HCT116 (cell line): ENCODE measurements at regions not wholly inside any gene's neighbourhood (a gene's known extent, or its start where the extent isn't known, plus 50 kb on each side); places are given as distances from the start of the nearest gene placed in this dataset.

ENCODE experiments used
- ATAC-seq: fragments of 200-7000 bp; cut with Tn5 transposase; 2 replicates; pipeline ENCODE4 v1.9.1; 2020; ENCODE audit warnings: mild to moderate bottlenecking, moderate library complexity
- BruUV-seq: library from RNA; stranded (reverse); fragments of 400-500 nt; replicated peaks from 2 replicates; lab custom pipeline; 2021; lab: Mats Ljungman, UMichigan
- CTCF ChIA-PET: fragments of 300-600 bp; sonication (Branson Sonifier 250); formaldehyde crosslinking; loops from one replicate; lab custom pipeline; 2021; ENCODE audit warnings: antibody characterized with exemption; lab: Charles Lee
- POLR2A ChIA-PET: fragments of 300-600, 350-600 bp; sonication (Branson Sonifier 250); formaldehyde crosslinking; loops from one replicate; lab custom pipeline; 2021; ENCODE audit warnings: antibody characterized with exemption; lab: Charles Lee
- RAD21 ChIA-PET, 2 experiments: fragments of 300-600 bp; sonication (Branson Sonifier 250); formaldehyde crosslinking; loops; one replicate each; lab custom pipeline; 2023; ENCODE audit warnings: low total read pairs in 2 of 2; ENCODE audit not compliant: uncharacterized antibody in 2 of 2, unreplicated experiment in 2 of 2, low non-redundant PET in 1 of 2; lab: Charles Lee
- DNase-seq: peaks from one replicate; pipeline ENCODE4 v3.0.0-alpha.2; 2010; ENCODE audit warnings: low read depth, low spot score
- H2AFZ ChIP-seq: fragments of 200-600 bp; shearing (Covaris generic), sonication (generic); 2 replicates; pipeline ENCODE4 v1.6.1; 2017; ENCODE audit warnings: low read depth, mixed run types, mixed read lengths, antibody characterized with exemption, low read length; ENCODE audit not compliant: poor library complexity, severe bottlenecking
- H3K27ac ChIP-seq: 2 replicates; pipeline ENCODE4 v1.5.1; 2012; ENCODE audit warnings: low read depth, low read length
- H3K27me3 ChIP-seq: fragments of 200-600 bp; sonication (generic); 2 replicates; pipeline ENCODE4 v1.6.1; 2016; ENCODE audit warnings: mixed run types, low read length, mixed read lengths; ENCODE audit not compliant: insufficient read depth
- H3K36me3 ChIP-seq, 2 experiments: fragments of 200-500 bp in 1 of 2; fragments of 200-600 bp in 1 of 2; sonication (Bioruptor generic) in 1 of 2; sonication (generic) in 1 of 2; 2 replicates each; pipeline versions ENCODE4 v1.5.1 to v1.6.1; 2014 to 2016; ENCODE audit warnings: low read length in 2 of 2, inconsistent platforms in 1 of 2, mixed read lengths in 1 of 2, mixed run types in 1 of 2; ENCODE audit not compliant: insufficient read depth in 2 of 2, control insufficient read depth in 1 of 2
- H3K4me1 ChIP-seq, 2 experiments: fragments of 200-600 bp in 1 of 2; sonication (generic) in 1 of 2; 2 replicates each; pipeline versions ENCODE4 v1.5.1 to v1.6.1; 2012 to 2017; ENCODE audit warnings: low read length in 2 of 2, inconsistent platforms in 1 of 2, mild to moderate bottlenecking in 1 of 2, mixed read lengths in 1 of 2, mixed run types in 1 of 2, moderate library complexity in 1 of 2; ENCODE audit not compliant: insufficient read depth in 2 of 2, control insufficient read depth in 1 of 2
- H3K4me2 ChIP-seq: fragments of 200-600 bp; sonication (generic); 2 replicates; pipeline ENCODE4 v1.6.1; 2017; ENCODE audit warnings: mixed run types, low read length, mixed read lengths
- H3K4me3 ChIP-seq, 2 experiments: fragments of 200-600 bp in 1 of 2; sonication (generic) in 1 of 2; replicated peaks in 1 of 2; 2 replicates each; pipeline ENCODE4 v1.5.1; 2011 to 2016; ENCODE audit warnings: low read length in 2 of 2, control low read depth in 1 of 2, low read depth in 1 of 2, mild to moderate bottlenecking in 1 of 2, mixed read lengths in 1 of 2, mixed run types in 1 of 2
- H3K79me2 ChIP-seq: fragments of 200-600 bp; sonication (generic); 2 replicates; pipeline ENCODE4 v1.6.1; 2017; ENCODE audit warnings: mild to moderate bottlenecking, mixed run types, low read length, moderate library complexity, mixed read lengths; ENCODE audit not compliant: insufficient read depth
- H3K9ac ChIP-seq: fragments of 200-600 bp; sonication (generic); 2 replicates; pipeline ENCODE4 v1.6.1; 2016; ENCODE audit warnings: low read length, mixed read lengths
- H3K9me2 ChIP-seq: fragments of 200-600 bp; sonication (generic), shearing (Covaris generic); 2 replicates; pipeline ENCODE4 v1.6.1; 2017; ENCODE audit warnings: mixed run types, mild to moderate bottlenecking, moderate library complexity; ENCODE audit not compliant: insufficient read depth
- H3K9me3 ChIP-seq, 2 experiments: fragments of 200-500 bp in 1 of 2; fragments of 200-600 bp in 1 of 2; sonication (Bioruptor generic) in 1 of 2; sonication (generic) in 1 of 2; 2 replicates each; pipeline ENCODE4 v1.6.1; 2014 to 2017; ENCODE audit warnings: low read length in 2 of 2, mixed read lengths in 2 of 2, inconsistent platforms in 1 of 2, low read depth in 1 of 2, mild to moderate bottlenecking in 1 of 2, mixed run types in 1 of 2, moderate library complexity in 1 of 2; ENCODE audit not compliant: control insufficient read depth in 1 of 2, insufficient read depth in 1 of 2
- H4K20me1 ChIP-seq: fragments of 200-600 bp; sonication (generic), shearing (Covaris generic); 2 replicates; pipeline ENCODE4 v1.6.1; 2017; ENCODE audit warnings: mixed run types, mild to moderate bottlenecking, moderate library complexity; ENCODE audit not compliant: insufficient read depth
- CBX3 ChIP-seq: IDR thresholded peaks from 2 replicates; pipeline ENCODE4 v1.6.1; 2012; ENCODE audit warnings: low read depth
- CTCF ChIP-seq, 3 experiments: fragments of 200-600 bp in 1 of 3; sonication (generic) in 1 of 3; IDR thresholded peaks in 2 of 3; conservative IDR thresholded peaks in 1 of 3; 2 replicates each; pipeline ENCODE4 v1.5.1; 2012 to 2017; ENCODE audit warnings: low read depth in 2 of 3, low read length in 2 of 3, antibody characterized with exemption in 1 of 3, borderline replicate concordance in 1 of 3, control low read depth in 1 of 3, mild to moderate bottlenecking in 1 of 3, mixed read lengths in 1 of 3, mixed run types in 1 of 3, moderate library complexity in 1 of 3; ENCODE audit not compliant: insufficient read depth in 1 of 3
- EGR1 ChIP-seq: IDR thresholded peaks from 2 replicates; pipeline ENCODE4 v1.6.1; 2012; ENCODE audit warnings: low read depth
- ELF1 ChIP-seq: IDR thresholded peaks from 2 replicates; pipeline ENCODE4 v1.6.1; 2012; ENCODE audit warnings: low read depth, borderline replicate concordance
- EZH2 ChIP-seq: fragments of 200-600 bp; sonication (generic); IDR thresholded peaks from 2 replicates; pipeline ENCODE4 v1.6.1; 2017; ENCODE audit warnings: antibody characterized with exemption, mixed run types
- FOSL1 ChIP-seq: IDR thresholded peaks from 2 replicates; pipeline ENCODE4 v1.6.1; 2012; ENCODE audit warnings: low read depth
- JUND ChIP-seq: IDR thresholded peaks from 2 replicates; pipeline ENCODE4 v1.6.1; 2012
- POLR2A ChIP-seq: IDR thresholded peaks from 2 replicates; pipeline ENCODE4 v1.7.0; 2011; ENCODE audit warnings: borderline replicate concordance; ENCODE audit not compliant: insufficient read depth, insufficient read length; ENCODE audit errors: extremely low read depth
- POLR2AphosphoS5 ChIP-seq: IDR thresholded peaks from 2 replicates; pipeline ENCODE4 v1.6.1; 2011; ENCODE audit warnings: mild to moderate bottlenecking, low read depth, low read length, moderate library complexity
- RAD21 ChIP-seq: IDR thresholded peaks from 2 replicates; pipeline ENCODE4 v1.6.1; 2012; ENCODE audit warnings: low read depth, mild to moderate bottlenecking
- SIN3A ChIP-seq: IDR thresholded peaks from 2 replicates; pipeline ENCODE4 v1.6.1; 2012; ENCODE audit warnings: low read depth
- SP1 ChIP-seq: IDR thresholded peaks from 2 replicates; pipeline ENCODE4 v1.6.1; 2012; ENCODE audit warnings: low read depth
- YY1 ChIP-seq: IDR thresholded peaks from 2 replicates; pipeline ENCODE4 v1.6.1; 2011; ENCODE audit warnings: low read length, low read depth, moderate library complexity, mild to moderate bottlenecking; ENCODE audit not compliant: insufficient replicate concordance; ENCODE audit errors: extremely low read depth
- ZBTB33 ChIP-seq: IDR thresholded peaks from 2 replicates; pipeline ENCODE4 v1.6.1; 2011; ENCODE audit warnings: mild to moderate bottlenecking, low read length, moderate library complexity; ENCODE audit not compliant: insufficient replicate concordance; ENCODE audit errors: extremely low read depth
- ZFX ChIP-seq: fragments of 450-650 bp; IDR thresholded peaks from 2 replicates; pipeline ENCODE4 v1.6.1; 2017
- ZNF274 ChIP-seq: fragments of 200-500 bp; sonication (Bioruptor generic); IDR thresholded peaks from 2 replicates; pipeline ENCODE4 v1.6.1; 2014; ENCODE audit warnings: mild to moderate bottlenecking, low read depth, low read length, inconsistent platforms
- intact Hi-C: fragments of 100-400 bp; cut with micrococcal nuclease; formaldehyde crosslinking; loops from 2 replicates; pipeline ENCODE4 v1.10.0; 2022
- TF ChIP-seq, protein P1 (sequence below): IDR thresholded peaks from 2 replicates; pipeline ENCODE4 v1.6.1; 2012

GRCh38 chr20:24095756-24096155, 107.2 kb upstream of the GGTLC1 start:
- BruUV-seq: no TSS peak
- CTCF ChIA-PET: no interaction called here
- RAD21 ChIA-PET: no interaction called here
- H3K79me2 ChIP-seq: no peaks in the 10 kb centered on the region
- no peaks in the 10 kb centered on the region for H3K9me3 ChIP-seq
- H4K20me1 ChIP-seq: no peaks in the 10 kb centered on the region
- H3K4me2 ChIP-seq: no peak overlapping the region
- H3K4me3 ChIP-seq: no peak overlapping the region
- no peaks in the 10 kb centered on the region for H3K4me1 ChIP-seq
- peaks cover 8% of the 10 kb centered on the region; the same call in 1 of the 2 replicates for H3K27me3 ChIP-seq
- no peak overlapping the region for H2AFZ ChIP-seq
- no peak for ATAC-seq
- no peak for DNase-seq
- no peak for TF ChIP-seq CTCF (IDR thresholded peaks at IDR 0.05 in 2 of 3, conservative IDR thresholded peaks at IDR 0.05 in 1 of 3; ENCODE audit: borderline replicate concordance in 1 of 3, insufficient read depth in 1 of 3, low read depth in 2 of 3, low read length in 2 of 3)
- no peak for TF ChIP-seq EZH2
- no peak for TF ChIP-seq YY1
- no peak for TF ChIP-seq POLR2AphosphoS5
- H3K36me3 ChIP-seq: no peaks in the 10 kb centered on the region; a peak in 1 of 4 replicates
- H3K27ac ChIP-seq: no peak overlapping the region
- H3K9ac ChIP-seq: no peak overlapping the region
- POLR2A ChIA-PET: no interaction called here
- intact Hi-C loops: no loop called here
- no peaks in the 10 kb centered on the region for H3K9me2 ChIP-seq

DNA sequence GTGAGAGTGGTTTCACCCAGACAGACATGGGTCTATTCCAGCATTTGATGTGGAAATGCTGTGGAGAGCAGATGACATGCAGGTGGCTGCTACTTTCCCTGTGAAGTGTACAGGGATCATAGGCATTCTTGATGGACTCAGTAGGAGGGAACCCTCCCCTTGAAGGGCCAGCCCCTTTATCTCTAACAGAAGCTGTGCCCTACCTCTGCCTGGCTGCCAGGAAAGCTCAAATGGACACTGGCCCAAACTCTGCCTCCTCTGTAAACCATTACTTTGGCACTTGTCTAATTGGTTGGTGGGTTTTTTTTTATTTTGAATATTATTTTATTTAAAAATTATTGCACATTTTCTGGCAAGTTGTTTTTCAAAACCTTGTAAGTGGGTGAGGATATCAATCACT, 106.7 kb upstream of the GGTLC1 start:
- no peaks in the 10 kb centered on the region for H4K20me1 ChIP-seq
- POLR2A ChIA-PET: no interaction called here
- H3K4me2 ChIP-seq: no peak overlapping the region
- TF ChIP-seq YY1: no peak
- no peak for TF ChIP-seq SIN3A
- no peak for TF ChIP-seq POLR2AphosphoS5
- TF ChIP-seq EGR1: no peak
- TF ChIP-seq ZBTB33: no peak
- no peak for TF ChIP-seq SP1
- no peak for TF ChIP-seq ZFX
- no peak for TF ChIP-seq FOSL1
- TF ChIP-seq RAD21: no peak
- TF ChIP-seq CBX3: no peak
- no peak for TF ChIP-seq ELF1
- no peak for TF ChIP-seq ZNF274
- no peak for TF ChIP-seq POLR2A
- TF ChIP-seq, protein P1, sequence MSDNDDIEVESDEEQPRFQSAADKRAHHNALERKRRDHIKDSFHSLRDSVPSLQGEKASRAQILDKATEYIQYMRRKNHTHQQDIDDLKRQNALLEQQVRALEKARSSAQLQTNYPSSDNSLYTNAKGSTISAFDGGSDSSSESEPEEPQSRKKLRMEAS: no peak
- TF ChIP-seq JUND: no peak
- H3K79me2 ChIP-seq: no peaks in the 10 kb centered on the region
- intact Hi-C loops: no loop called here
- H3K27ac ChIP-seq: no peak overlapping the region
- no peak overlapping the region for H2AFZ ChIP-seq
- H3K36me3 ChIP-seq: no peaks in the 10 kb centered on the region; a peak in 1 of 4 replicates
- CTCF ChIA-PET: no interaction called here
- no peaks in the 10 kb centered on the region for H3K9me2 ChIP-seq
- no peaks in the 10 kb centered on the region for H3K4me1 ChIP-seq
- H3K4me3 ChIP-seq: no peak overlapping the region
- no peak for DNase-seq
- no peak for ATAC-seq
- RAD21 ChIA-PET: no interaction called here
- no peak overlapping the region for H3K9ac ChIP-seq
- H3K9me3 ChIP-seq: no peaks in the 10 kb centered on the region
- BruUV-seq: no TSS peak
- peaks cover 8% of the 10 kb centered on the region; the same call in 1 of the 2 replicates for H3K27me3 ChIP-seq
